HG03097 (cell line): ENCODE measurements at regions not wholly inside any gene's neighbourhood (a gene's known extent, or its start where the extent isn't known, plus 50 kb on each side); places are given as distances from the start of the nearest gene placed in this dataset.
"Not testable (repeated sequence)": the region's sequence is repeated elsewhere in the genome, so short reads cannot be mapped to it uniquely, and the experiment has no call there.

ENCODE experiments used
- ATAC-seq: cut with Tn5 transposase; IDR thresholded peaks from one replicate; pipeline ENCODE4 v1.9.1; 2021; ENCODE audit not compliant: unreplicated experiment, low FRiP score

GRCh38 chr5:117405197-117405596 is 830.6 kb upstream of the SEMA6A start:
- ATAC-seq, result no peak

DNA sequence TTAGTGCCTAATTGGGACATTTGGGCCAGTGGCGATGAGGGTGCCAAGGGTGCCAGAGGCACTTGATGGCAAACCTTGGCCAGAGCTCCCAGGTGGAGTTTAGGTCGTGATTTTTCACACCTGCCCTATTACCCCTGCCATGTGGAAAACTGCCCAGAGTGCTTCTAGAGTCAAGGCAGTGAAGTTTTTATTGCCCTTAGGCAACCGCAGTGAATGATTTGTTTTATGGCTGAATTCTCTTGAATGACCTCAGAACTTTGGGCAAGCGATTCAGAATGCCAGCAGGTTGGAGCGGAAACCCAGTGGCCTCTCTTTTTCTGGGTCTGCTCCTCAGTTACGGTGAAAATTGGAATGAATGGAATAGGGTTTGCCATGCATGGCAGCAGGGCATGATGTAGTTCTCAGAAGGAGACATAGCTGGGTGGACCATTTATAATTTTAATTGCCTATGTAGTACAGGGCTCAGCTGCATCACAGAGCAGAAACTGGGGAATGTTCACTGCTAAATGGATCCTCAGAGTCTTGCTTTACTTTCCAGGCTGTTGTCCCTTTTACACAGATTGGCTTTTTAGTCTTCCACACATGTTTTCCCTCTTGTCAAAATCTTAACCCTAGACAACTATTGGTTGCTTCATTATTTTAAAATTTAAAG is 820.0 kb upstream of the SEMA6A start:
- no peak for ATAC-seq

- no peak for ATAC-seq
These were observed 818.5 kb upstream of the SEMA6A start for GRCh38 chr5:117393125-117393524.

DNA sequence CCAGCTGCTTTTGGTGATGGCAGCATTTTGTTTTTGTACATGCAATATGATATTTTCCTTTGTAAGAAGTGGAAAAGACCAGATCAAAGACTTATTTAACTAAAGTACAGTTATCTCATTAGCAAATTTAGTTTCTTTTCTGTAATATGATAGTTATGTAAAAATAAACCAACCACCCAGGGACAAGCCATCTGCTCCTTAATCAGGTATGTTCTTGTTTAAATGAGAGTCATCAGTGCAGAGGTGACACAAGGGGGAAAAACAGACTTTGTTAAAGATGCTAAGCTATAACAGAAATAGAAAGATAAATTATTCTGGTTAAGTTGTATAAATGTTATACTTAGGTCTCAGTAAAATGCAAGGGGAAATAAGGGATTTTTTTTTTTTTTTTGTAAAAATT is 805.7 kb upstream of the SEMA6A start:
- no peak for ATAC-seq

- ATAC-seq, result no peak
These were observed 804.9 kb upstream of the SEMA6A start for GRCh38 chr5:117379521-117379920.

GRCh38 chr5:117376748-117377147 is 802.1 kb upstream of the SEMA6A start:
- no peak for ATAC-seq

DNA sequence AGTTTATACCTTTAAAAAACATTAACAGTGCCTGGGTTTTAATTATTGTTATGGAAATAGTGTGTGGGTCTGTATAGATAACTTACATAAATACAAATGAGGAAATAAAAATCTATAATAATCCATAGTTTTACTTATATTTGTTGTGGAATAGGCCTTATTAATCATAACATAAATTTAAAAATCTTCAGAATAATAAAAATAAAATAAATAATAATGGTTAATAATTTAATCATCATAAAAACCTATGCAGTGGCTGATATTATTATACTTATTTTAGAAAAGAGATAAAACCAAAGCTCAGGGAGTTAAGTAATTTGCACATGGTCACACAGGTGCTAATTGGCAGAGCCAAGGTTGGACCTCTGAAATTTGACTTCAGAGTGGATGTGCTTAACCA is 785.3 kb upstream of the SEMA6A start:
- ATAC-seq, result no peak

DNA sequence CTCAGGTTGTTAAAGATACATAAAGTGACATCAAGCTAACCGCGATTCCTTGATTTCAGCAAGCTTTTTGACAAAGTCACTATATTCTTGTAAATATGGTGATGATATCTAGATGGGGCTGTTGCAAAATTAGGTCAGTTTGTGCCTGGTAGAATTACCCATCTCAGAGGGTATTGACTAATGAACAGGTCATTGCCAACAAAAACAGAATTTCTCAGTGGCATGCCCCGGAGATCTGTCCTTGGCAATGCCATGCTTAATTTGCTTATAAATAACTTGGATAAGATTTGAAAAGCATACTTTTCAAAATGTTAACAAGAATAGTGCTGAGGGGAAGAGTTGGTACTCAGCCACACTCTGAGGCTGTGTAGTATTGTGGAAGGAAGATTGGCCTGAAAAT is 783.3 kb upstream of the SEMA6A start:
- ATAC-seq, result no peak

- ATAC-seq, result no peak
These were observed 772.7 kb upstream of the SEMA6A start for GRCh38 chr5:117347280-117347679.

- ATAC-seq, result not testable (repeated sequence)
These were observed 769.1 kb upstream of the SEMA6A start for GRCh38 chr5:117343726-117344125.

- ATAC-seq, result no peak
These were observed 762.6 kb upstream of the SEMA6A start for GRCh38 chr5:117337064-117337749.

- ATAC-seq, result no peak
These were observed 761.6 kb upstream of the SEMA6A start for GRCh38 chr5:117336208-117336607.

- ATAC-seq, result no peak
These were observed 758.4 kb upstream of the SEMA6A start for GRCh38 chr5:117333011-117333410.

GRCh38 chr5:117332341-117332740 is 757.7 kb upstream of the SEMA6A start:
- no peak for ATAC-seq

DNA sequence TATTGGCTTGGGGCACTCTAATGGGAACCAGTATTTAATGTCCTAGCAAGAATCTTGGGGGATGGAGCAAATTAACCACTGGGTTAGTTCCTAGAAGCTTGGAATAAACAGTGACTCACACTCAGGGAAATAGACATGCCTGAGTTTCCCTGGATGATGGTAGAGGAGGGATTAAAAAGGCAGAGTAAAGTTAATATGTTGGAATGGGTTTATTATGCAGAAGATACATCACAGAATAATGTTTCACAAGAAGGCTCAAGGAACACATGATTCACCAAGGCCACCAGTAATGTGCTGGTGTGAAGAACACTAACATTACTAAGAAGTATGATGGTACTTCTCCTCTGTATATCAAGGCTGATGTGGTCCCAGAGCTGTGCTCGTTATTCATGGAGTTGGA is 752.9 kb upstream of the SEMA6A start:
- ATAC-seq, result no peak

DNA sequence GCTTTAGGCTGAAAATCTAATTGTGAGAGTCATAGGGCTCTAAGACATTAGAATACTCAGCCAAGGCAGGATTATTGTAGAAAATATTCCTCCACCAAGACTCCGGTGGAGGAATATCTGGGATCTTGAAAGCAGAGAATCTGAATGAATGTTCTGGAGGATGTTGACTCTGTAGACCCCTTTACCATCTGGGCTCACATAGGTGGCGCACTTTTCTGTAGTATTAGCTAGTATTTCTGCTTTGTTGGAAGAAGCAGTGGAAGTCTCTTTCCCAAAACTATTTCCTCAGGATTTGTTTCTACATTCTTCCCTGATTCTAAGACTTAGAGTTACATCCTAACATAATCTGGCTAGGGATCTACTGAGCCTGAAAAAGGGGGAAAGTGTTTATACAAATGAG is 752.4 kb upstream of the SEMA6A start:
- ATAC-seq, result no peak

GRCh38 chr5:117318528-117318927 is 743.9 kb upstream of the SEMA6A start:
- no peak for ATAC-seq

GRCh38 chr5:117315170-117315569 is 740.5 kb upstream of the SEMA6A start:
- no peak for ATAC-seq

GRCh38 chr5:117304512-117305107 is 730.0 kb upstream of the SEMA6A start:
- not testable (repeated sequence) for ATAC-seq

GRCh38 chr5:117302949-117303348 is 728.3 kb upstream of the SEMA6A start:
- ATAC-seq, result no peak

- ATAC-seq, result no peak
These were observed 727.9 kb upstream of the SEMA6A start for GRCh38 chr5:117302473-117302872.

GRCh38 chr5:117299936-117300328 is 725.3 kb upstream of the SEMA6A start:
- ATAC-seq, result no peak
